22Rv1 (cell line): ENCODE measurements at regions not wholly inside any gene's neighbourhood (a gene's known extent, or its start where the extent isn't known, plus 50 kb on each side); places are given as distances from the start of the nearest gene placed in this dataset.

Source experiments
- CTCF ChIP-seq: fragments of 450-650 bp; IDR thresholded peaks from 2 replicates; pipeline ENCODE4 v1.5.1; 2017; ENCODE audit warnings: mild to moderate bottlenecking
- ZFX ChIP-seq: fragments of 450-650 bp; IDR thresholded peaks from 2 replicates; pipeline ENCODE4 v1.6.1; 2017; ENCODE audit warnings: antibody characterized with exemption, borderline replicate concordance

DNA sequence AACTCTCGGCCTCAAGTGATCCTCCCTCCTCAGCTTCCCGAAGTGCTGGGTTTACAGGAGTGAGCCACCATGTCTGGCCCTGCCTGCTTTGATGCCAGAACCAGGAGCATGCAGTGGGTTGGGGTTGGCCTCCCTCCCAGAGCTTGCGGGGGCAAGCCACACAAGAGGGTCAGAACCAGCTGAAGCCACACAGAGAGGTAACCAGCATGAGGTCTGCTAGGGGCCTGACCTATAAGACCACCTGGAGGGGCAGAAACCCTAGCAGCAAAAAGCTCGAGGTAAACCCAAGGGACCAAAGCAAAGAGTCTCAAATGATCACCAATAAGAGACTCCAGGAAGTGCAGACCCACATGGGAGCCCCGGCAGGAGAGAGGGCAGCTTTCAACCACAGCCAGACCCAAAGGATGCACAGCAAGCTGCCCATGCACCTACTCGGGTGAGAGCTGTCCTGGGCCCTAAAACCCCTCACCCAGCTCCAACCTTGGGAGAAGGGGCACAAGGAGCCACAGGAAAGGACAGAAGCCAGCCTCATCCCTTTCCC lies 81.2 kb downstream of the TOMM20 start:
- TF ChIP-seq CTCF = no peak
- no peak for TF ChIP-seq ZFX
